GM13976 (cell line): ENCODE measurements at regions not wholly inside any gene's neighbourhood (a gene's known extent, or its start where the extent isn't known, plus 50 kb on each side); places are given as distances from the start of the nearest gene placed in this dataset.

Experiments used
- DNase-seq: peaks from one replicate; pipeline ENCODE4 v3.0.0; 2012; ENCODE audit warnings: low spot score
- in situ Hi-C: fragments of 300-500 bp; cut with MboI; formaldehyde crosslinking; loops from one replicate; pipeline ENCODE4 v1.12.0; 2022; ENCODE audit warnings: low sequenced_read_pairs, mixed read lengths, inconsistent platforms; ENCODE audit not compliant: unreplicated experiment
- TF ChIP-seq, protein P1 (sequence below): IDR thresholded peaks from 2 replicates; pipeline ENCODE4 v1.5.1; 2012; ENCODE audit warnings: borderline replicate concordance, mild to moderate bottlenecking; ENCODE audit not compliant: insufficient read depth; ENCODE audit errors: extremely low read depth, missing control alignments, control extremely low read depth

DNA sequence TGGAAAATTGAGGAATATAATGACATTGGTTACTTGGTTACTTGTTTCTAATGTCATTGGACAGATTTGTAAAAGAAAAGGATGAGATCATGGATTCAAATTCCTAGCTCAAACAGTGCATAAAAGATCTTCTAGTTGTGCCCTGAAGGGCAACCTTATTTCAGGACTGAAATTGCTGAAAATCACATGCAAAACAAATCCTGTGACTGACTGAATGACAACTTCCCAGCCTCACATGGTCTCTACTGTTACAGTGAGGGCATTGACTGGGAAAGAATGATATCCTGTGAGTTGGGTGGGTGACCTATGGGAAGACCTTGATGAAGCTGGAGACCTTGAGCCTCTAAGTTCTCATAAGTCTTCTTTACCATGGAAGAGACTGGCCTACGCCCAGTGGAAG is 90.4 kb upstream of the HAAO start:
- DNase-seq = no peak
- TF ChIP-seq, protein P1, sequence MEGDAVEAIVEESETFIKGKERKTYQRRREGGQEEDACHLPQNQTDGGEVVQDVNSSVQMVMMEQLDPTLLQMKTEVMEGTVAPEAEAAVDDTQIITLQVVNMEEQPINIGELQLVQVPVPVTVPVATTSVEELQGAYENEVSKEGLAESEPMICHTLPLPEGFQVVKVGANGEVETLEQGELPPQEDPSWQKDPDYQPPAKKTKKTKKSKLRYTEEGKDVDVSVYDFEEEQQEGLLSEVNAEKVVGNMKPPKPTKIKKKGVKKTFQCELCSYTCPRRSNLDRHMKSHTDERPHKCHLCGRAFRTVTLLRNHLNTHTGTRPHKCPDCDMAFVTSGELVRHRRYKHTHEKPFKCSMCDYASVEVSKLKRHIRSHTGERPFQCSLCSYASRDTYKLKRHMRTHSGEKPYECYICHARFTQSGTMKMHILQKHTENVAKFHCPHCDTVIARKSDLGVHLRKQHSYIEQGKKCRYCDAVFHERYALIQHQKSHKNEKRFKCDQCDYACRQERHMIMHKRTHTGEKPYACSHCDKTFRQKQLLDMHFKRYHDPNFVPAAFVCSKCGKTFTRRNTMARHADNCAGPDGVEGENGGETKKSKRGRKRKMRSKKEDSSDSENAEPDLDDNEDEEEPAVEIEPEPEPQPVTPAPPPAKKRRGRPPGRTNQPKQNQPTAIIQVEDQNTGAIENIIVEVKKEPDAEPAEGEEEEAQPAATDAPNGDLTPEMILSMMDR = no peak
- in situ Hi-C loops = no loop called here

DNA sequence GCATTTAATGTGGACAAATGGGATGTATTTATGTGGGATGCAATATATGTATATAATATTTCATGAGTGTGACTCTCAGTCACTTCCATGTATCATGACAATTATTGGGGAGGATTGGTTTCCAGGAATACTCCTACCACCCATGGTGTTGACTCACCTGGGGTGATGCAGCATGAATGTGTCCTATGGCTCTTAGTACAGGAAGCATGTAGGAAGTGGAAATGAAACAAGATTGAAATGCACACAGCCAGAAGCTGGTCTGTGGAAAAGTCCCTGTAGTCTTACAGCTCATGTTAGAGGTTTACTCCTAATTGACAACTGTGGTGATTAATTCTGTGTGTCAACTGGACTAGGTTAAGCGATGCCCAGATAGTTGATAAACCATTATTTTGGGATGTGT is 89.3 kb upstream of the HAAO start:
- in situ Hi-C loops = no loop called here
- TF ChIP-seq, protein P1 = no peak
- no peak for DNase-seq

- DNase-seq = no peak
- TF ChIP-seq, protein P1 = no peak
- in situ Hi-C loops = no loop called here
Measured at GRCh38 chr2:42880738-42881690, 88.6 kb upstream of the HAAO start.

- no peak for DNase-seq
- TF ChIP-seq, protein P1 = no peak
- in situ Hi-C loops = no loop called here
Measured at GRCh38 chr2:42879913-42880737, 87.7 kb upstream of the HAAO start.

DNA sequence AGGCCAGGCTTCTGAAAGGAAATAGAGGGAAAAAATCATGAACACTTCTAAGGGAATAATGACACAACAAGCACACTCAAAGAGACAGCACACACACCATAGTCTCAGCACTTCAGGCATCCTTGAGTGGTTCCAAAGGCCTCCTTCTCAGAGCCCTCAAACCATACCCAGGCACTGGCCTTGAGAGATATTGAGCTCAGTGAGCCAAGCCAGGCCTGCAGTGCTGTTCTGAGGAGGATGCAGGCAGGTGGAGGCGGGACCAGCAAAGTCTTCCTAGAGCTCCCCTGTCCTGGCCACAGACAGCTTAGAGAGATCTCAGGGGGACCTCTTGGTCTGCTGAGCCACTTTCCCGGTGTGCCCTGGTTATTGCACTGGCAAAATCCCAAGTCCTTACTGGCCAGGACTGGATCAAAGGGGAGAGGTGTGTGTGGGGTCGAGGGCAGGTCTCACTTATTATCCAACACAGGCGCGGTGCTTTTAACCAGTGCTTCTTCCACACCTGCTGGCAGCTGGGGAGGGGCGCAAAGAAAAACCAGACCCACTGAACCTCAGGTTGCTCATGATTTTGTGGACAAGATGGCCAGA is 86.8 kb upstream of the HAAO start:
- no peak for DNase-seq
- in situ Hi-C loops = no loop called here
- TF ChIP-seq, protein P1 = no peak

DNA sequence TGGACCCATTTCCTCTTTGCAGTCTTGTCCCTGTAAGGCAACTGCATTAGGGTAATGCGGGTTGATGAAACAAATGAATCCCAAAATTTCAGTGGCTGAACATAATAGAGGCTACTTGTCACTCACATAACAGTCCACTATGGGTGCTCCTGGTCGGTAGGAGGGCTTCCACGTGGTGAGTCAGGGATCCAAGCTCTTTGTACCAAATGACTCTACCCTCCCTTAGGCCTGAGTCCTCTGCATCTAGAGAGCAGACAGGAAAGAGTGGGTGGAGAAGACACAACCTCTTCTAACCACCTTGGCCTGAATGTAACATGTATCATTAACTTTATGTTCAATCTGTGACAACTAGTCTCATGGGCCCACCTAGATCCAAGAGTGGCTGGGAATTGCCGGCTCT is 86.2 kb upstream of the HAAO start:
- DNase-seq = peak; percentile 70
- in situ Hi-C loops = no loop called here

More for the DNA sequence above, 86.2 kb upstream of the HAAO start:
- TF ChIP-seq, protein P1 = no peak
